KMS-11 (cell line): ENCODE measurements at regions not wholly inside any gene's neighbourhood (a gene's known extent, or its start where the extent isn't known, plus 50 kb on each side); places are given as distances from the start of the nearest gene placed in this dataset.
"Not testable (repeated sequence)": the region's sequence is repeated elsewhere in the genome, so short reads cannot be mapped to it uniquely, and the experiment has no call there.

Experiments used
- H2AFZ ChIP-seq: fragments of 200-600 bp; sonication (generic); 2 replicates; pipeline ENCODE4 v1.6.1; 2016; ENCODE audit warnings: antibody characterized with exemption, mixed run types, low read depth
- H3K27ac ChIP-seq: fragments of 200-600 bp; sonication (generic); 2 replicates; pipeline ENCODE4 v1.6.1; 2016; ENCODE audit warnings: mild to moderate bottlenecking, mixed run types
- H3K27me3 ChIP-seq: fragments of 200-600 bp; sonication (generic); 2 replicates; pipeline ENCODE4 v1.6.1; 2017; ENCODE audit warnings: mild to moderate bottlenecking, low read depth, mixed run types, moderate library complexity; ENCODE audit not compliant: insufficient read depth
- H3K36me3 ChIP-seq: fragments of 200-600 bp; sonication (generic); 2 replicates; pipeline ENCODE4 v1.6.1; 2017; ENCODE audit warnings: mild to moderate bottlenecking, mixed run types; ENCODE audit not compliant: insufficient read depth
- H3K4me1 ChIP-seq: fragments of 200-600 bp; sonication (generic); 2 replicates; pipeline ENCODE4 v1.6.1; 2016; ENCODE audit warnings: mild to moderate bottlenecking, low read depth, mixed run types; ENCODE audit not compliant: poor library complexity, severe bottlenecking
- H3K4me2 ChIP-seq: fragments of 200-600 bp; sonication (generic); 2 replicates; pipeline ENCODE4 v1.7.0; 2016; ENCODE audit warnings: mild to moderate bottlenecking, mixed run types
- H3K4me3 ChIP-seq: fragments of 200-600 bp; sonication (generic); IDR thresholded peaks from 2 replicates; pipeline ENCODE4 v1.6.1; 2017; ENCODE audit warnings: low read depth, low read length, mixed read lengths; ENCODE audit not compliant: insufficient read depth
- H3K79me2 ChIP-seq: fragments of 200-600 bp; sonication (generic); 2 replicates; pipeline ENCODE4 v1.6.1; 2016; ENCODE audit warnings: low read depth, mixed run types; ENCODE audit not compliant: insufficient read depth
- H3K9ac ChIP-seq: fragments of 200-600 bp; sonication (generic); 2 replicates; pipeline ENCODE4 v1.6.1; 2016; ENCODE audit warnings: mild to moderate bottlenecking, mixed run types
- H4K20me1 ChIP-seq: fragments of 200-600 bp; sonication (generic); 2 replicates; pipeline ENCODE4 v1.6.1; 2016; ENCODE audit warnings: mild to moderate bottlenecking, mixed run types; ENCODE audit not compliant: insufficient read depth
- CTCF ChIP-seq: fragments of 200-600 bp; sonication (generic); conservative IDR thresholded peaks from 2 replicates; pipeline ENCODE4 v1.6.1; 2017; ENCODE audit warnings: low read depth, mild to moderate bottlenecking, antibody characterized with exemption, low read length, moderate library complexity, mixed read lengths

GRCh38 chr12:38120438-38120837, 196.1 kb upstream of the ALG10B start:
- TF ChIP-seq CTCF, result no peak
- no peak overlapping the region for H3K4me2 ChIP-seq
- no peak overlapping the region for H3K27ac ChIP-seq
- no peak overlapping the region for H3K9ac ChIP-seq
- no peaks in the 10 kb centered on the region for H4K20me1 ChIP-seq
- H2AFZ ChIP-seq, result no peak overlapping the region
- H3K4me1 ChIP-seq, result no peaks in the 10 kb centered on the region
- no peaks in the 10 kb centered on the region for H3K36me3 ChIP-seq
- H3K79me2 ChIP-seq, result no peaks in the 10 kb centered on the region
- no peak overlapping the region for H3K4me3 ChIP-seq
- no peaks in the 10 kb centered on the region for H3K27me3 ChIP-seq

- not testable (repeated sequence) for H4K20me1 ChIP-seq, H3K4me1 ChIP-seq, H3K27me3 ChIP-seq, H3K4me2 ChIP-seq, H3K27ac ChIP-seq, H2AFZ ChIP-seq, H3K9ac ChIP-seq, H3K79me2 ChIP-seq, H3K4me3 ChIP-seq, H3K36me3 ChIP-seq
Measured at GRCh38 chr12:38123028-38123427, 193.5 kb upstream of the ALG10B start.

GRCh38 chr12:38123566-38124246, 192.9 kb upstream of the ALG10B start:
- TF ChIP-seq CTCF, result no peak
- Histone ChIP-seq H4K20me1 (no peaks in the 10 kb centered on the region), H3K36me3 (no peaks in the 10 kb centered on the region), H3K9ac (no peak overlapping the region), H3K27ac (no peak overlapping the region), H2AFZ (no peak overlapping the region), H3K4me3 (no peak overlapping the region), H3K4me1 (no peaks in the 10 kb centered on the region), H3K27me3 (no peaks in the 10 kb centered on the region), H3K4me2 (no peak overlapping the region), H3K79me2 (no peaks in the 10 kb centered on the region)

- no peaks in the 10 kb centered on the region for H4K20me1 ChIP-seq
- H3K27me3 ChIP-seq, result no peaks in the 10 kb centered on the region
- no peak overlapping the region for H3K27ac ChIP-seq
- H3K4me2 ChIP-seq, result no peak overlapping the region
- TF ChIP-seq CTCF, result no peak
- H3K4me1 ChIP-seq, result no peaks in the 10 kb centered on the region
- H3K4me3 ChIP-seq, result no peak overlapping the region
- H2AFZ ChIP-seq, result no peak overlapping the region
- no peaks in the 10 kb centered on the region for H3K36me3 ChIP-seq
- H3K9ac ChIP-seq, result no peak overlapping the region
- H3K79me2 ChIP-seq, result no peaks in the 10 kb centered on the region
Measured at GRCh38 chr12:38124247-38125012, 192.1 kb upstream of the ALG10B start.

GRCh38 chr12:38132139-38132538, 184.4 kb upstream of the ALG10B start:
- no peak for TF ChIP-seq CTCF
- Histone ChIP-seq H3K36me3 (no peaks in the 10 kb centered on the region), H3K4me2 (no peak overlapping the region), H3K4me1 (no peaks in the 10 kb centered on the region), H4K20me1 (no peaks in the 10 kb centered on the region), H3K4me3 (no peak overlapping the region), H3K9ac (no peak overlapping the region), H3K27me3 (no peaks in the 10 kb centered on the region), H2AFZ (no peak overlapping the region), H3K27ac (no peak overlapping the region), H3K79me2 (no peaks in the 10 kb centered on the region)
